Upper lobe of right lung (tissue), 1 donor: ENCODE measurements at regions not wholly inside any gene's neighbourhood (a gene's known extent, or its start where the extent isn't known, plus 50 kb on each side); places are given as distances from the start of the nearest gene placed in this dataset.

ENCODE experiments used
- ATAC-seq: fragments of 200-7000 bp; cut with Tn5 transposase; one replicate; pipeline ENCODE4 v1.9.1; 2020; ENCODE audit warnings: mild to moderate bottlenecking, moderate library complexity
- DNase-seq: peaks from one replicate; pipeline ENCODE4 v3.0.0-alpha.2; 2020
- H3K27ac ChIP-seq: fragments of 200-600 bp; one replicate; pipeline ENCODE4 v1.8.0; 2022
- H3K27me3 ChIP-seq: fragments of 200-600 bp; one replicate; pipeline ENCODE4 v1.8.0; 2022; ENCODE audit warnings: mild to moderate bottlenecking
- H3K36me3 ChIP-seq: fragments of 200-600 bp; one replicate; pipeline ENCODE4 v1.8.0; 2022
- H3K4me1 ChIP-seq: fragments of 200-600 bp; one replicate; pipeline ENCODE4 v1.8.0; 2022
- H3K4me3 ChIP-seq: fragments of 200-600 bp; one replicate; pipeline ENCODE4 v1.8.0; 2022; ENCODE audit warnings: mild to moderate bottlenecking
- H3K9me3 ChIP-seq: fragments of 200-600 bp; one replicate; pipeline ENCODE4 v1.8.0; 2022
- intact Hi-C: fragments of 100-400 bp; cut with DNase I; formaldehyde crosslinking; loops from one replicate; pipeline ENCODE4 v1.11.0; 2022
- TF ChIP-seq, protein P1 (sequence below): fragments of 200-600 bp; IDR thresholded peaks from one replicate; pipeline ENCODE4 v1.8.0; 2022; ENCODE audit warnings: antibody characterized with exemption
- donor health status: DM: no; HTN: yes; CAD: no; lungs with severe emphysema.

DNA sequence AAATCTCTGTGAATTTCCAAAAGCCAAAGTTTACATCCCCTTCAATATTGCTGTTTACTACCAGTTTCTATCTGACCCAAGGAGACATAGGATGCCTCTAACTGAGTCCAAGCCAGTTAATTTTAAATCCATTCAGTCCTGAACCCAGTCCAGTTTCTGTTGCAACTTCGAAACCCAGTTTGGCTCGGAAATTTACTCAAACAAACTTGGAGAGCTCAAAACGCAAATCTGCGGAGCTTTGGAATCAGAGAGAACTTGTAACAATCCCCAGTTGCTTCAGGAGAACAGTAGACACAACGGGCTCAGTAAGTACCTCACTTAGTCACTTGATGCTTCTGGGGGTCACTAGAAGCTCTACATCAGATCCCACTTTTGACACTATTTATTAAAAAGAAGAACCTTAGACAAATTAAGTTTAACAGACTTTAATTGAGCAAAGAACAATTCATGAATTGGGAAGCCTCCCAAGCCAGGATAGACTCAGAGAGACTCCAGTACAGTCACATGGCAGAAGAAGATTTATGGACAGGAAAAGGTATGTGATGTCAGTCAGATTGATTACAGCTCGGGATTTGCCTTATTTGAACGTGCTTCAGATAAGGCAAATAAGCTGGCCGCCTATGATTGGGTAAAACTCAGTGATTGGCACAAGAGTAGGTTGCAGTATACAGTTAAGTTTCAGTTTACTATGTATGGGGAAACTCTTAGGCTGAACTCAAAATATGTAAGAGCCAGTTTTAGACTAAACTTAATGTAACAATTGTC lies 118.0 kb downstream of the RFPL4B start:
- Histone ChIP-seq H3K9me3 (no peaks in the 10 kb centered on the region), H3K36me3 (no peaks in the 10 kb centered on the region), H3K27me3 (no peaks in the 10 kb centered on the region), H3K4me1 (no peaks in the 10 kb centered on the region), H3K4me3 (no peak overlapping the region), H3K27ac (no peak overlapping the region)
- no peak for ATAC-seq
- DNase-seq: no peak
- TF ChIP-seq, protein P1, sequence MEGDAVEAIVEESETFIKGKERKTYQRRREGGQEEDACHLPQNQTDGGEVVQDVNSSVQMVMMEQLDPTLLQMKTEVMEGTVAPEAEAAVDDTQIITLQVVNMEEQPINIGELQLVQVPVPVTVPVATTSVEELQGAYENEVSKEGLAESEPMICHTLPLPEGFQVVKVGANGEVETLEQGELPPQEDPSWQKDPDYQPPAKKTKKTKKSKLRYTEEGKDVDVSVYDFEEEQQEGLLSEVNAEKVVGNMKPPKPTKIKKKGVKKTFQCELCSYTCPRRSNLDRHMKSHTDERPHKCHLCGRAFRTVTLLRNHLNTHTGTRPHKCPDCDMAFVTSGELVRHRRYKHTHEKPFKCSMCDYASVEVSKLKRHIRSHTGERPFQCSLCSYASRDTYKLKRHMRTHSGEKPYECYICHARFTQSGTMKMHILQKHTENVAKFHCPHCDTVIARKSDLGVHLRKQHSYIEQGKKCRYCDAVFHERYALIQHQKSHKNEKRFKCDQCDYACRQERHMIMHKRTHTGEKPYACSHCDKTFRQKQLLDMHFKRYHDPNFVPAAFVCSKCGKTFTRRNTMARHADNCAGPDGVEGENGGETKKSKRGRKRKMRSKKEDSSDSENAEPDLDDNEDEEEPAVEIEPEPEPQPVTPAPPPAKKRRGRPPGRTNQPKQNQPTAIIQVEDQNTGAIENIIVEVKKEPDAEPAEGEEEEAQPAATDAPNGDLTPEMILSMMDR: no peak
- intact Hi-C loops: no loop called here

- no peak for DNase-seq
- H3K4me1 ChIP-seq: no peaks in the 10 kb centered on the region
- ATAC-seq: no peak
- H3K4me3 ChIP-seq: no peak overlapping the region
- H3K27me3 ChIP-seq: no peaks in the 10 kb centered on the region
- H3K9me3 ChIP-seq: no peaks in the 10 kb centered on the region
- intact Hi-C loops: no loop called here
- TF ChIP-seq, protein P1: no peak
- no peaks in the 10 kb centered on the region for H3K36me3 ChIP-seq
- H3K27ac ChIP-seq: no peak overlapping the region
Measured at GRCh38 chr6:112466373-112467151, 119.4 kb downstream of the RFPL4B start.

DNA sequence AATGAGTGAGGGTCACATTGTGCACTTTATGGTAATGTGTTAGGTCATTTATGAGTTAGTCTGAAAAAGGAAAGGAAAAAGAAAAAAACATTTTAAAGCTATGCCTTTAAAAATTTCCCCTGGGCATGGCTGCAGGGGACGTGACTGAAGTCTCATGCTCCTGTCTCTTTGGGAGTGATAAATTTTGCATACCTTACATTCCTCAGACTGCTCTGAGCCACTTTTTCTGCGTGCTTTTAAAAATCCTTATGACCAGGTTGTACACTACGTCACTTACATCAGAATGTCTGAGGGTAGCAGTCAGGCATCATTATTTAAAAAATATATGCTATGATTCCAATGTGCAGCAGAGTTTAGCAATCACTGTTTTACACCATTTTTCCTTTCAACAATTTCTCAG lies 121.2 kb downstream of the RFPL4B start:
- no peak overlapping the region for H3K27ac ChIP-seq
- TF ChIP-seq, protein P1: no peak
- H3K36me3 ChIP-seq: no peaks in the 10 kb centered on the region
- no peak for DNase-seq
- no peaks in the 10 kb centered on the region for H3K4me1 ChIP-seq
- H3K9me3 ChIP-seq: no peaks in the 10 kb centered on the region
- no peak overlapping the region for H3K4me3 ChIP-seq
- no peak for ATAC-seq
- intact Hi-C loops: no loop called here
- no peaks in the 10 kb centered on the region for H3K27me3 ChIP-seq

GRCh38 chr6:112469306-112469705 lies 122.2 kb downstream of the RFPL4B start:
- Histone ChIP-seq H3K9me3 (no peaks in the 10 kb centered on the region), H3K4me3 (no peak overlapping the region), H3K4me1 (no peaks in the 10 kb centered on the region), H3K36me3 (no peaks in the 10 kb centered on the region), H3K27ac (no peak overlapping the region), H3K27me3 (no peaks in the 10 kb centered on the region)
- TF ChIP-seq, protein P1: no peak
- no peak for ATAC-seq
- no peak for DNase-seq
- intact Hi-C loops: no loop called here

- no peaks in the 10 kb centered on the region for H3K4me1 ChIP-seq
- H3K4me3 ChIP-seq: no peak overlapping the region
- no peak for ATAC-seq
- TF ChIP-seq, protein P1: no peak
- no peak for DNase-seq
- H3K9me3 ChIP-seq: no peaks in the 10 kb centered on the region
- H3K36me3 ChIP-seq: no peaks in the 10 kb centered on the region
- intact Hi-C loops: no loop called here
- H3K27me3 ChIP-seq: no peaks in the 10 kb centered on the region
- H3K27ac ChIP-seq: no peak overlapping the region
Measured at GRCh38 chr6:112470376-112470775, 123.2 kb downstream of the RFPL4B start.
